ENCODE measurements at regions not wholly inside any gene's neighbourhood (a gene's known extent, or its start where the extent isn't known, plus 50 kb on each side); places are given as distances from the start of the nearest gene placed in this dataset.

GRCh38 chr17:55895112-55895759 lies 144.4 kb downstream of the PCTP start:
- FAIRE-seq, result peak; percentile 60

GRCh38 chr17:55897301-55897700 lies 146.4 kb downstream of the PCTP start:
- Histone ChIP-seq H3K36me3 (ENCODE audit: control insufficient read depth, insufficient read depth, low read length) (no peaks in the 10 kb centered on the region), H3K4me3 (ENCODE audit: low read depth, low read length) (no peak overlapping the region), H3K27me3 (ENCODE audit: control insufficient read depth, insufficient read depth, low read length) (no peaks in the 10 kb centered on the region)
- DNase-seq (ENCODE audit: low read depth) (no peak), FAIRE-seq (no peak)
- no peak for TF ChIP-seq CTCF (IDR thresholded peaks at IDR 0.05; ENCODE audit: insufficient read depth, low read length, severe bottlenecking)

More at GRCh38 chr17:55895112-55895759, 144.4 kb downstream of the PCTP start:
- H3K4me3 ChIP-seq (ENCODE audit: low read depth, low read length), result no peak overlapping the region
- no peaks in the 10 kb centered on the region for H3K36me3 ChIP-seq (ENCODE audit: control insufficient read depth, insufficient read depth, low read length)
- no peaks in the 10 kb centered on the region for H3K27me3 ChIP-seq (ENCODE audit: control insufficient read depth, insufficient read depth, low read length)
- no peak for TF ChIP-seq CTCF (IDR thresholded peaks at IDR 0.05; ENCODE audit: insufficient read depth, low read length, severe bottlenecking)
- DNase-seq (ENCODE audit: low read depth), result no peak

- no peak overlapping the region for H3K4me3 ChIP-seq (ENCODE audit: low read depth, low read length)
- no peak for DNase-seq (ENCODE audit: low read depth)
- TF ChIP-seq CTCF (IDR thresholded peaks at IDR 0.05; ENCODE audit: insufficient read depth, low read length, severe bottlenecking), result no peak
- H3K27me3 ChIP-seq (ENCODE audit: control insufficient read depth, insufficient read depth, low read length), result no peaks in the 10 kb centered on the region
- no peaks in the 10 kb centered on the region for H3K36me3 ChIP-seq (ENCODE audit: control insufficient read depth, insufficient read depth, low read length)
- FAIRE-seq, result no peak
Measured at GRCh38 chr17:55898195-55898594, 147.3 kb downstream of the PCTP start.

- DNase-seq (ENCODE audit: low read depth) (no peak), FAIRE-seq (no peak)
- Histone ChIP-seq H3K4me3 (ENCODE audit: low read depth, low read length) (no peak overlapping the region), H3K36me3 (ENCODE audit: control insufficient read depth, insufficient read depth, low read length) (no peaks in the 10 kb centered on the region), H3K27me3 (ENCODE audit: control insufficient read depth, insufficient read depth, low read length) (no peaks in the 10 kb centered on the region)
- no peak for TF ChIP-seq CTCF (IDR thresholded peaks at IDR 0.05; ENCODE audit: insufficient read depth, low read length, severe bottlenecking)
Measured at GRCh38 chr17:55900188-55900587, 149.3 kb downstream of the PCTP start.

GRCh38 chr17:55903028-55903690 lies 152.3 kb downstream of the PCTP start:
- no peaks in the 10 kb centered on the region for H3K36me3 ChIP-seq (ENCODE audit: control insufficient read depth, insufficient read depth, low read length)
- H3K4me3 ChIP-seq (ENCODE audit: low read depth, low read length), result no peak overlapping the region
- TF ChIP-seq CTCF (IDR thresholded peaks at IDR 0.05; ENCODE audit: insufficient read depth, low read length, severe bottlenecking), result no peak
- no peaks in the 10 kb centered on the region for H3K27me3 ChIP-seq (ENCODE audit: control insufficient read depth, insufficient read depth, low read length)
- DNase-seq (ENCODE audit: low read depth) (no peak), FAIRE-seq (no peak)

All from bronchial epithelial cell (primary cell).